ENCODE measurements at regions not wholly inside any gene's neighbourhood (a gene's known extent, or its start where the extent isn't known, plus 50 kb on each side); places are given as distances from the start of the nearest gene placed in this dataset.

- no peaks in the 10 kb centered on the region for H4K20me1 ChIP-seq (ENCODE audit: control insufficient read depth, insufficient read depth, low read length, poor library complexity, severe bottlenecking)
- no peak for ATAC-seq (ENCODE audit: low read depth)
- H3K36me3 ChIP-seq (replicated peaks in 1 of 2; ENCODE audit: control extremely low read depth in 1 of 2, control insufficient read depth in 1 of 2, extremely low read depth in 1 of 2, insufficient read depth in 2 of 2, low read length in 1 of 2), result no peaks in the 10 kb centered on the region
- no peaks in the 10 kb centered on the region for H3K27me3 ChIP-seq (replicated peaks in 1 of 4; ENCODE audit: control extremely low read depth in 1 of 4, control insufficient read depth in 3 of 4, insufficient read depth in 4 of 4, low read length in 3 of 4)
- no peak overlapping the region for H3K9ac ChIP-seq (ENCODE audit: low read length)
- H3K4me3 ChIP-seq (ENCODE audit: control extremely low read depth in 1 of 5, extremely low read depth in 1 of 5, insufficient read depth in 1 of 5, low read depth in 2 of 5, low read length in 4 of 5), result no peak overlapping the region
- ChIA-PET POLR2A (no interaction called here), CTCF (no interaction called here)
- H3K27ac Mint-ChIP-seq, result no peak overlapping the region
- H3K4me3 Mint-ChIP-seq, result no peak overlapping the region
- no peaks in the 10 kb centered on the region for H3K79me2 ChIP-seq (ENCODE audit: control insufficient read depth, insufficient read depth, low read length)
- no peaks in the 10 kb centered on the region for H3K9me3 ChIP-seq (ENCODE audit: control extremely low read depth in 1 of 3, control insufficient read depth in 2 of 3, insufficient read depth in 1 of 3, low read length in 2 of 3)
- no peaks in the 10 kb centered on the region for H3K4me1 Mint-ChIP-seq
- no peak overlapping the region for H2AFZ ChIP-seq (ENCODE audit: insufficient read depth, low read depth, low read length, poor library complexity, severe bottlenecking)
- H3K4me1 ChIP-seq (ENCODE audit: control insufficient read depth in 2 of 2, insufficient read depth in 2 of 2, low read length in 2 of 2), result no peaks in the 10 kb centered on the region
- no CpG with 5 or more reads among the region's 1 CpG for WGBS (ENCODE audit: insufficient coverage)
- H3K4me2 ChIP-seq (replicated peaks; ENCODE audit: low read depth, low read length, poor library complexity, severe bottlenecking), result no peak overlapping the region
- H3K27me3 Mint-ChIP-seq, result no peaks in the 10 kb centered on the region
- DNase-seq, result no peak
- intact Hi-C loops (cut with micrococcal nuclease), result no loop called here
- H3K27ac ChIP-seq (ENCODE audit: low read length in 2 of 2), result no peak overlapping the region
- TF ChIP-seq EZH2 (IDR thresholded peaks at IDR 0.05; ENCODE audit: borderline replicate concordance, insufficient read depth, low read depth, low read length, poor library complexity, severe bottlenecking), result no peak
- TF ChIP-seq, protein P1, sequence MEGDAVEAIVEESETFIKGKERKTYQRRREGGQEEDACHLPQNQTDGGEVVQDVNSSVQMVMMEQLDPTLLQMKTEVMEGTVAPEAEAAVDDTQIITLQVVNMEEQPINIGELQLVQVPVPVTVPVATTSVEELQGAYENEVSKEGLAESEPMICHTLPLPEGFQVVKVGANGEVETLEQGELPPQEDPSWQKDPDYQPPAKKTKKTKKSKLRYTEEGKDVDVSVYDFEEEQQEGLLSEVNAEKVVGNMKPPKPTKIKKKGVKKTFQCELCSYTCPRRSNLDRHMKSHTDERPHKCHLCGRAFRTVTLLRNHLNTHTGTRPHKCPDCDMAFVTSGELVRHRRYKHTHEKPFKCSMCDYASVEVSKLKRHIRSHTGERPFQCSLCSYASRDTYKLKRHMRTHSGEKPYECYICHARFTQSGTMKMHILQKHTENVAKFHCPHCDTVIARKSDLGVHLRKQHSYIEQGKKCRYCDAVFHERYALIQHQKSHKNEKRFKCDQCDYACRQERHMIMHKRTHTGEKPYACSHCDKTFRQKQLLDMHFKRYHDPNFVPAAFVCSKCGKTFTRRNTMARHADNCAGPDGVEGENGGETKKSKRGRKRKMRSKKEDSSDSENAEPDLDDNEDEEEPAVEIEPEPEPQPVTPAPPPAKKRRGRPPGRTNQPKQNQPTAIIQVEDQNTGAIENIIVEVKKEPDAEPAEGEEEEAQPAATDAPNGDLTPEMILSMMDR (IDR thresholded peaks at IDR 0.05), result no peak
- no peaks in the 10 kb centered on the region for H3K9me3 Mint-ChIP-seq (ENCODE audit: insufficient read depth)
Observed at GRCh38 chr2:193267496-193268002, 1072.8 kb upstream of the TMEFF2 start.

GRCh38 chr2:193253014-193253530, 1058.3 kb upstream of the TMEFF2 start:
- H3K9me3 Mint-ChIP-seq (ENCODE audit: insufficient read depth), result no peaks in the 10 kb centered on the region
- Histone ChIP-seq H3K27ac (ENCODE audit: low read length in 2 of 2) (no peak overlapping the region), H3K36me3 (replicated peaks in 1 of 2; ENCODE audit: control extremely low read depth in 1 of 2, control insufficient read depth in 1 of 2, extremely low read depth in 1 of 2, insufficient read depth in 2 of 2, low read length in 1 of 2) (no peaks in the 10 kb centered on the region), H3K27me3 (replicated peaks in 1 of 4; ENCODE audit: control extremely low read depth in 1 of 4, control insufficient read depth in 3 of 4, insufficient read depth in 4 of 4, low read length in 3 of 4) (no peaks in the 10 kb centered on the region), H3K4me2 (replicated peaks; ENCODE audit: low read depth, low read length, poor library complexity, severe bottlenecking) (no peak overlapping the region), H3K9me3 (ENCODE audit: control extremely low read depth in 1 of 3, control insufficient read depth in 2 of 3, insufficient read depth in 1 of 3, low read length in 2 of 3) (no peaks in the 10 kb centered on the region), H3K4me1 (ENCODE audit: control insufficient read depth in 2 of 2, insufficient read depth in 2 of 2, low read length in 2 of 2) (no peaks in the 10 kb centered on the region), H4K20me1 (ENCODE audit: control insufficient read depth, insufficient read depth, low read length, poor library complexity, severe bottlenecking) (no peaks in the 10 kb centered on the region), H2AFZ (ENCODE audit: insufficient read depth, low read depth, low read length, poor library complexity, severe bottlenecking) (no peak overlapping the region), H3K4me3 (ENCODE audit: control extremely low read depth in 1 of 5, extremely low read depth in 1 of 5, insufficient read depth in 1 of 5, low read depth in 2 of 5, low read length in 4 of 5) (no peak overlapping the region), H3K9ac (ENCODE audit: low read length) (no peak overlapping the region), H3K79me2 (ENCODE audit: control insufficient read depth, insufficient read depth, low read length) (no peaks in the 10 kb centered on the region)
- POLR2A ChIA-PET, result no interaction called here
- TF ChIP-seq, protein P1 (IDR thresholded peaks at IDR 0.05), result no peak
- no peak for TF ChIP-seq EZH2 (IDR thresholded peaks at IDR 0.05; ENCODE audit: borderline replicate concordance, insufficient read depth, low read depth, low read length, poor library complexity, severe bottlenecking)
- H3K4me1 Mint-ChIP-seq, result peaks cover 4% of the 10 kb centered on the region
- H3K27me3 Mint-ChIP-seq, result no peaks in the 10 kb centered on the region
- intact Hi-C loops (cut with micrococcal nuclease), result no loop called here
- DNase-seq (no peak), ATAC-seq (ENCODE audit: low read depth) (no peak)
- CTCF ChIA-PET, result no interaction called here
- H3K27ac Mint-ChIP-seq, result no peak overlapping the region
- no peak overlapping the region for H3K4me3 Mint-ChIP-seq

All from B cell (primary cell).